ENCODE measurements at regions not wholly inside any gene's neighbourhood (a gene's known extent, or its start where the extent isn't known, plus 50 kb on each side); places are given as distances from the start of the nearest gene placed in this dataset.

GRCh38 chr4:188941524-188942119 is 802.4 kb downstream of the TRIML1 start:
- no peak overlapping the region for H3K14ac ChIP-seq (replicated peaks; ENCODE audit: low read depth, low read length)
- H3K56ac ChIP-seq (ENCODE audit: extremely low read depth, insufficient read depth, low read length) = no peak overlapping the region; the same call in 1 of the 2 replicates
- peak overlapping the region; percentile 63; the same call in 1 of the 2 replicates for H2BK20ac ChIP-seq (ENCODE audit: low read depth, low read length)
- peak overlapping the region; percentile 76 for H3K18ac ChIP-seq (ENCODE audit: low read depth, low read length)
- no peak overlapping the region for H2AK5ac ChIP-seq (ENCODE audit: low read depth, low read length)
- peak overlapping the region; percentile 45 to 97; a peak in 3 of 4 replicates for H4K8ac ChIP-seq (ENCODE audit: low read depth in 2 of 2, low read length in 2 of 2)
- H2BK15ac ChIP-seq (ENCODE audit: low read depth, low read length) = no peak overlapping the region; the same call in 2 of the 3 replicates
- peak overlapping the region; percentile 98 for H3K27ac ChIP-seq (ENCODE audit: insufficient read depth, low read length)
- H3K4me1 ChIP-seq (ENCODE audit: control insufficient read depth, insufficient read depth, low read length) = peaks cover 4% of the 10 kb centered on the region; the same call in 1 of the 2 replicates
- WGBS, 2 experiments (ENCODE audit: extremely low coverage in 2 of 2, insufficient read length in 1 of 2) = 0% methylated on average over 1 of the region's 3 CpGs; no CpG with 5 or more reads in 1 of the 2 experiments
- H3K9ac ChIP-seq (ENCODE audit: low read depth, low read length) = no peak overlapping the region
- H2AFZ ChIP-seq (replicated peaks; ENCODE audit: low read length, poor library complexity) = no peak overlapping the region
- H3K9me3 ChIP-seq (ENCODE audit: control insufficient read depth, insufficient read depth, low read length) = peaks cover 2% of the 10 kb centered on the region
- ATAC-seq (ENCODE audit: low read depth) (peak; percentile 97), DNase-seq (peak; percentile 100)
- TF ChIP-seq RAD21 (IDR thresholded peaks at IDR 0.05; ENCODE audit: low read length) (0 out of 2 replicates have a peak, but pooled peaks have one; percentile 3), NFE2L2 (IDR thresholded peaks at IDR 0.05; ENCODE audit: low read depth, low read length) (peak; percentile 96), MAZ (IDR thresholded peaks at IDR 0.05; ENCODE audit: borderline replicate concordance, low read depth, low read length) (no peak), FOS (IDR thresholded peaks at IDR 0.05; ENCODE audit: low read depth, low read length) (peak; percentile 98), CEBPB (IDR thresholded peaks at IDR 0.05; ENCODE audit: low read depth, low read length) (peak; percentile 86), MAFK (IDR thresholded peaks at IDR 0.05; ENCODE audit: low read depth, low read length) (peak; percentile 77), BHLHE40 (IDR thresholded peaks at IDR 0.05; ENCODE audit: low read depth, low read length) (peak; percentile 67; the same call in 1 of the 2 replicates), SMC3 (IDR thresholded peaks at IDR 0.05; ENCODE audit: low read depth, low read length) (no peak), RCOR1 (IDR thresholded peaks at IDR 0.05; ENCODE audit: insufficient replicate concordance, low read length) (peak; percentile 42)
- H3K36me3 ChIP-seq (ENCODE audit: control insufficient read depth, insufficient read depth, low read length) = no peaks in the 10 kb centered on the region
- peak overlapping the region; percentile 89; the same call in 1 of the 2 replicates for H3K4ac ChIP-seq (ENCODE audit: low read depth, low read length)
- dilution Hi-C loops (cut with HindIII; ENCODE audit: low sequenced_read_pairs, unreplicated experiment) = no loop called here
- H4K91ac ChIP-seq (ENCODE audit: insufficient read depth, low read depth, low read length) = no peak overlapping the region
- peak overlapping the region; percentile 2; the same call in 1 of the 2 replicates for H3K23ac ChIP-seq (ENCODE audit: low read depth, low read length)
- H2AK9ac ChIP-seq (replicated peaks; ENCODE audit: low read depth, low read length, poor library complexity) = no peak overlapping the region
- no peaks in the 10 kb centered on the region for H3K79me1 ChIP-seq (ENCODE audit: low read depth in 1 of 2, low read length in 2 of 2)
- H4K5ac ChIP-seq (ENCODE audit: low read depth, low read length) = no peak overlapping the region
- H3K4me2 ChIP-seq (ENCODE audit: low read depth, low read length) = peak overlapping the region; percentile 56; the same call in 1 of the 2 replicates
- CTCF ChIA-PET = interaction anchor here (0.6 to 1.2 kb wide), 3 partner anchors 52 to 176 kb away, joined by 3 read pairs; no protein-coding TSS in a partner anchor
- in situ Hi-C loops (cut with MboI; ENCODE audit: low sequenced_read_pairs) = no loop called here
- POLR2A ChIA-PET (ENCODE audit: unreplicated experiment) = interaction anchor here (0.6 kb wide), 1 partner anchor 588 kb away, joined by 3 read pairs; no protein-coding TSS in a partner anchor
- H3K9me1 ChIP-seq (ENCODE audit: insufficient read depth, low read length) = peaks cover 4% of the 10 kb centered on the region; the same call in 1 of the 2 replicates
- intact Hi-C loops (cut with micrococcal nuclease) = no loop called here
- H4K20me1 ChIP-seq (ENCODE audit: insufficient read depth, low read length) = no peaks in the 10 kb centered on the region
- H3K27me3 ChIP-seq (ENCODE audit: control insufficient read depth, insufficient read depth, low read length) = no peaks in the 10 kb centered on the region
- H2BK120ac ChIP-seq (ENCODE audit: low read depth, low read length) = peak overlapping the region; percentile 100
- H2BK5ac ChIP-seq (ENCODE audit: low read depth, low read length, poor library complexity, severe bottlenecking) = peak overlapping the region; percentile 99
- no TSS peak for BruUV-seq (replicated peaks)
- H3K4me3 ChIP-seq (ENCODE audit: insufficient read depth, low read depth, low read length) = no peak overlapping the region

Data from IMR-90 (cell line).